Ovary (tissue), 7 donors: ENCODE measurements at regions not wholly inside any gene's neighbourhood (a gene's known extent, or its start where the extent isn't known, plus 50 kb on each side); places are given as distances from the start of the nearest gene placed in this dataset.

Experiments used
- DNase-seq, 5 donors: peaks; one replicate each; pipeline ENCODE4 v3.0.0-alpha.2; 2019 to 2020
- H3K27ac ChIP-seq, 2 donors: fragments of 200-600 bp; one replicate each; pipeline versions ENCODE4 v1.5.1 to v1.8.0; 2019 to 2022
- H3K27me3 ChIP-seq: fragments of 200-600 bp; one replicate; pipeline ENCODE4 v1.8.0; 2022
- H3K36me3 ChIP-seq: fragments of 200-600 bp; sonication (generic); one replicate; pipeline ENCODE4 v1.5.1; 2019
- H3K4me1 ChIP-seq: one replicate; pipeline ENCODE4 v1.8.1; 2013; ENCODE audit warnings: mild to moderate bottlenecking, moderate library complexity; ENCODE audit not compliant: insufficient read depth
- H3K4me3 ChIP-seq: fragments of 200-600 bp; sonication (generic); one replicate; pipeline ENCODE4 v1.5.1; 2017
- H3K9me3 ChIP-seq, 2 donors: fragments of 200-600 bp in 1 of 2; sonication (generic) in 1 of 2; one replicate each; pipeline versions ENCODE4 v1.5.1 to v1.8.1; 2013 to 2019; ENCODE audit warnings: mild to moderate bottlenecking in 1 of 2, moderate library complexity in 1 of 2
- CTCF ChIP-seq, 3 donors: fragments of 450-650 bp in 2 of 3; fragments of 200-600 bp in 1 of 3; IDR thresholded peaks; one replicate each; pipeline versions ENCODE4 v1.5.1 to v1.8.0; 2016 to 2022; ENCODE audit warnings: antibody characterized with exemption in 3 of 3, mild to moderate bottlenecking in 1 of 3
- EP300 ChIP-seq: sonication (generic); formaldehyde crosslinking; IDR thresholded peaks from one replicate; pipeline ENCODE4 v1.6.1; 2017; ENCODE audit warnings: antibody characterized with exemption
- POLR2A ChIP-seq: fragments of 450-650 bp; IDR thresholded peaks from one replicate; pipeline ENCODE4 v1.6.1; 2017; ENCODE audit warnings: antibody characterized with exemption, mild to moderate bottlenecking, moderate library complexity
- WGBS, 3 donors: extraction: QIAGEN DNeasy Blood & Tissue Kit in 1 of 3; methylation state at CpG; one replicate each; pipeline versions ENCODE4 v1.1.5 to v1.1.7; 2013 to 2017; 5-methylcytosine and 5-hydroxymethylcytosine counted together
- intact Hi-C, 4 donors: fragments of 100-400 bp; cut with DNase I; formaldehyde crosslinking; loops; one replicate each; pipeline versions ENCODE4 v1.11.0 to v1.15.1; 2022 to 2023
- donor health status: DM: no; HTN: no; CAD: no; lungs with moderate emphysema.
- donor health status: DM: no; HTN: no; CAD: no.
- donor health status: Bipolar disorder and iron deficiency.
- donor health status: DM: no; HTN: no; CAD: no.
- donor health status: DM: yes; HTN: yes; CAD: no.

DNA sequence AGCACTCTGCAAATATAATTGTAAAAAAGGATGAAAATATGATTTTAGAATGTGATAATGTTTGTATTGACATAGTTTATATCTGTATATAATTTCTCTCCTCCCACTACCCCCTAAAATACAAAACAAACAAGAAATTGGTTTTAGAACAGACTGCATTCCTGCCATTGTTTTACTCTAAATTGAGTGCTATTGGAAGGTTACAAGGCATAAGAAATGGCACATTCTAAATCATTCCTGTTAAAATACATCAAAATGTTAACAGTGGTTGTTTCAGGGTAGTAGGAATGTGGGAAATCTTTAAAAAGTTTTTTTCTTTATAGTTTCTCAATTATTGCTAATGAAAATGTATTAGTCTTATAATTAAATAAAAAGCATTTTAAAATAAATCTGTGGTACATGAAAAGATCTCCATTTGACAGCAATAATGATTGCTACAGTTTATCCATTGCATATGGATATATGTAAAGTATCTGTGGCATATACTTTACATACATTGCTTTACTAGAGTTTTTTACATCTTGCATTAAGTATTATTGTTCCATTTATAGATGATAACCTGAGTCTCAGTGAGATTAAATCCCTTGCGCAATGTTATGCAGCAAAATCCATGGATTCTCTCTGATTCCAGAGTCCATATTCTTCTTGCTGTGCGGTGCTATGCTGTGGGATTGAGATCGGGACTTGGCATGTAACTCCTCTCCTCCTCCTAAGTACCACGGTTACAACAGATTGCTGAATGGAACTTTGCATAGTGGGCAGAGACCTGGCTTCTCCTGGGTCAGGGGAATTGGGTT is 319.8 kb downstream of the LMO4 start:
- Histone ChIP-seq H3K9me3 (no peaks in the 10 kb centered on the region), H3K27me3 (no peaks in the 10 kb centered on the region), H3K36me3 (no peaks in the 10 kb centered on the region), H3K4me3 (no peak overlapping the region), H3K27ac (no peak overlapping the region), H3K4me1 (no peaks in the 10 kb centered on the region)
- DNase-seq, result no peak
- intact Hi-C loops, result no loop called here
- no peak for TF ChIP-seq EP300
- no peak for TF ChIP-seq POLR2A
- TF ChIP-seq CTCF (IDR thresholded peaks at IDR 0.05), result no peak
- 88 to 92% (median 91%) methylated on average over 4 of the region's 4 CpGs for WGBS, 3 donors

DNA sequence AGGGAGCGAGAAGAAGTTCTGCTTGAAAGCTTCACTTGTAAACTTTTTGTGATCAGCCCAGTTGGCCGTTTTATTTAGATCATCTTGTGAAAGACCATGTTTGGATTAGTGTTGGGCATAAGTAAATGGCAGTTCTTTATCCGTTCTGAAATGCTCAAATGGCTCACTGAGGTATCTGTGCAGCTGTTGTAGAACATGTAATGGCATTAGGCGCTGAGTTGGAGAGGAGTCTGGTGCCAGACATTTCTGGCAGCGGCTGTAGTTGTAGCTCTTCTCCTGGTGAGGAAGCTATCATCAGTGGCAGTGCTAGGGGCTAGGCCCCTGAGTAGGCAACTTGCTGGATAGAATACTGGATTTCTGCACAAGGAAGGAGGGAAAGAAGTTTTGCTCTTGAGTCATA is 321.6 kb downstream of the LMO4 start:
- no peak overlapping the region for H3K27ac ChIP-seq
- H3K27me3 ChIP-seq, result no peaks in the 10 kb centered on the region
- intact Hi-C loops, result no loop called here
- no peak for TF ChIP-seq POLR2A
- H3K36me3 ChIP-seq, result no peaks in the 10 kb centered on the region
- H3K9me3 ChIP-seq, result no peaks in the 10 kb centered on the region
- H3K4me1 ChIP-seq, result no peaks in the 10 kb centered on the region
- no peak for DNase-seq
- 92 to 93% (median 92%) methylated on average over 5 of the region's 5 CpGs for WGBS, 3 donors
- no peak overlapping the region for H3K4me3 ChIP-seq

DNA sequence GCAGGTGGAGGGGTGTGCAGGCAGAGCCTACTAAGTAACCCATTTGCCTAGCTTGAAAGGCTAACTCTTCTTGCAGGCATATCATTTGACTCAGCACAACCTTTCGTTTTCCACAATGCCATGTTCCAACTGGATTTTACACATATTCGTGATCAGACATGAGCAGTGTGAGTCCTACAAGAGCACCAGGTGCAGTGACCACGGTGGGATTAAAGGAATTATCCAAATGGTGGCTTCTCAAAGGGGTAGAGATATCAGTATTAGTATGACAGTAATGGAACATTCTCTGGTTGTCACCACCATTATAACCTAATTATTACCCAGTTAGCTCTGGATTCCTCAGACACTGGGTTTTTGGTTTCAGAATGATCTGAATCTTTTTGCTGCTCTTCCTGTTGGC is 323.5 kb downstream of the LMO4 start:
- H3K4me3 ChIP-seq, result no peak overlapping the region
- H3K27ac ChIP-seq, result no peak overlapping the region
- DNase-seq, result no peak
- TF ChIP-seq POLR2A (no peak), EP300 (no peak), CTCF (IDR thresholded peaks at IDR 0.05) (no peak)
- no peaks in the 10 kb centered on the region for H3K27me3 ChIP-seq
- no peaks in the 10 kb centered on the region for H3K9me3 ChIP-seq
- intact Hi-C loops, result no loop called here
- H3K4me1 ChIP-seq, result no peaks in the 10 kb centered on the region
- 88 to 92% (median 89%) methylated on average over 3 of the region's 3 CpGs for WGBS, 3 donors
- no peaks in the 10 kb centered on the region for H3K36me3 ChIP-seq

DNA sequence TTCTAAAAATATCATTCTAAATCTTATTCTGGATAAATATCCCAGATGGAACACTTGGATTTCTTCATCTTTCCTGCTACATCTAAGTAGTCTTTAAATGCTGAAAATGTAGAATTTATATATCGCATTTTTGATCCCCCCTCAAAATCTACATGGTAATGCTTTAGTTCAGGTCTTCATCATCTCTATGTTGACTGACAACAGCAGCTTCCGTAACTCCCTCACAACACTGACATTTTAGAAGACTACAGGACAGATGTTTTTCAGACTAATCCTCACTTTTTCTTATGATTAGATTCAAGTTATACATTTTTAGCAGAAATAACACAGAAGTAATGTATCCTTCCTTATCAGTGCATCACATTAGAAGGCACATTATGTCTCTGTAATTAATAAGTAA is 336.5 kb downstream of the LMO4 start:
- no peaks in the 10 kb centered on the region for H3K9me3 ChIP-seq
- TF ChIP-seq POLR2A, result no peak
- TF ChIP-seq EP300, result no peak
- TF ChIP-seq CTCF (IDR thresholded peaks at IDR 0.05), result no peak
- intact Hi-C loops, result no loop called here
- no peak for DNase-seq
- no peaks in the 10 kb centered on the region for H3K4me1 ChIP-seq
- no peak overlapping the region for H3K27ac ChIP-seq
- WGBS, 3 donors, result 97 to 99% (median 97%) methylated on average over 2 of the region's 2 CpGs
- no peak overlapping the region for H3K4me3 ChIP-seq
- H3K36me3 ChIP-seq, result no peaks in the 10 kb centered on the region
- no peaks in the 10 kb centered on the region for H3K27me3 ChIP-seq

DNA sequence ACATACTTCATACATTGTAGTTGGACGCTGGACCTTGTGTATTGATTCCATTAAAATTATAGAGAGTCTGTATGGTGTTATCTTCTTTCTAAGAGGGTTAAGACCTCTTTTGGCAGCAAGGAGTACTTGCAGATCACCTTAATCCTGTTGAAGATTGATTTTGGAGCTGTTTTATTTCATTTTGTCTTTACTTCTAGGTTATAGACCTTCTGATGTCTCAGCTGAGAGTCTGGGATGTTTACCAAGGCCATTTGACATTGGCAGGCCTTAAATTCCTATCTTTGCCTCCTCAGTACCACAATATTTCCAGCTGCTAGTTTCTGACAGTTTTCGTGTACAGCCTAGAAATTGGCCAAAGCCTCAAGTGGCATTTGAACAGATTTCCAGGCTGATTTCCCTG is 338.0 kb downstream of the LMO4 start:
- H3K27me3 ChIP-seq, result no peaks in the 10 kb centered on the region
- H3K4me1 ChIP-seq, result no peaks in the 10 kb centered on the region
- intact Hi-C loops, result no loop called here
- no peaks in the 10 kb centered on the region for H3K36me3 ChIP-seq
- H3K9me3 ChIP-seq, result no peaks in the 10 kb centered on the region
- 72 to 79% (median 73%) methylated on average over 2 of the region's 2 CpGs for WGBS, 3 donors
- no peak overlapping the region for H3K4me3 ChIP-seq
- no peak for DNase-seq
- H3K27ac ChIP-seq, result no peak overlapping the region
- TF ChIP-seq POLR2A (no peak), EP300 (no peak), CTCF (IDR thresholded peaks at IDR 0.05) (no peak)
